ENCODE measurements at regions not wholly inside any gene's neighbourhood (a gene's known extent, or its start where the extent isn't known, plus 50 kb on each side); places are given as distances from the start of the nearest gene placed in this dataset.
A peak's percentile ranks its signal among the peaks of the same experiment; 100 is the strongest.

DNA sequence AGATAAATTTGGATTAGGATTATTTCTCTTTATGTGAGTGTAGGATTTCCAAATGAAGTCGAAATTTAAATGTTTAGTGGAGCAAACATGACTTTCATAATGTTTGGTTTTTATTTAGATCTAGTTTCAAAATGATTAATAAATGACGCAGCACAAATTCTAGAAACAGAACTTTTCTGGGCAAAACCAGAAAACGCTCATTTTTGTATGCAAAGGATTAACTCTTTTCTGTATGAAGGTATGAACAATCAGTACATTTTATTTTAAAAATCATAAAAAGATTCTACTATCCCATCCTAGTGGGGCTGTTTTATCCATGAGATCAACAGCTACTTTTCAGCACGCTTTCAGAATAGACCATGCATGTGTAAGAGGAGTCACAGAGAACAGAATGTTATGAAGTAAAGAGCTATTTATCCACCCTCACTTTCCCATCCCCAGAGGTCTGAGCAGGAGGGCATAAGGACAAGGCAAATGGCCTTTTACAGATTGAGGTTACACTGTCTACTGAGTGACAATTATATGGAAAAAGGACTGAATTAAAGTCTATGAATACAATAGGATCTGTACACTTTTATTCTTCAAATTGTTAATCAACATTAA lies 270.8 kb downstream of the ZEB2 start:
- Histone ChIP-seq H2AFZ (ENCODE audit: low read length) (peak overlapping the region; percentile 52; the same call in 1 of the 2 replicates), H3K27me3 (ENCODE audit: low read length) (no peaks in the 10 kb centered on the region), H3K36me3 (ENCODE audit: insufficient read depth, low read length) (0 out of 2 replicates have a peak, but pooled peaks cover 8% of the 10 kb centered on the region), H3K27ac (ENCODE audit: low read length) (peak overlapping the region; percentile 82), H3K9me3 (ENCODE audit: low read length) (peaks cover 12% of the 10 kb centered on the region), H3K4me3 (ENCODE audit: low read length) (no peak overlapping the region), H3K79me2 (ENCODE audit: low read length) (peaks cover 85% of the 10 kb centered on the region), H3K4me2 (ENCODE audit: low read depth, low read length, poor library complexity, severe bottlenecking) (peak overlapping the region; percentile 59), H3K9me2 (replicated peaks; ENCODE audit: insufficient read depth, low read length) (no peaks in the 10 kb centered on the region), H3K4me1 (ENCODE audit: low read length) (peaks cover 46% of the 10 kb centered on the region), H4K20me1 (ENCODE audit: insufficient read depth, low read depth, low read length) (no peaks in the 10 kb centered on the region), H3K9ac (ENCODE audit: low read length) (peak overlapping the region; percentile 37)
- no peak for DNase-seq

DNA sequence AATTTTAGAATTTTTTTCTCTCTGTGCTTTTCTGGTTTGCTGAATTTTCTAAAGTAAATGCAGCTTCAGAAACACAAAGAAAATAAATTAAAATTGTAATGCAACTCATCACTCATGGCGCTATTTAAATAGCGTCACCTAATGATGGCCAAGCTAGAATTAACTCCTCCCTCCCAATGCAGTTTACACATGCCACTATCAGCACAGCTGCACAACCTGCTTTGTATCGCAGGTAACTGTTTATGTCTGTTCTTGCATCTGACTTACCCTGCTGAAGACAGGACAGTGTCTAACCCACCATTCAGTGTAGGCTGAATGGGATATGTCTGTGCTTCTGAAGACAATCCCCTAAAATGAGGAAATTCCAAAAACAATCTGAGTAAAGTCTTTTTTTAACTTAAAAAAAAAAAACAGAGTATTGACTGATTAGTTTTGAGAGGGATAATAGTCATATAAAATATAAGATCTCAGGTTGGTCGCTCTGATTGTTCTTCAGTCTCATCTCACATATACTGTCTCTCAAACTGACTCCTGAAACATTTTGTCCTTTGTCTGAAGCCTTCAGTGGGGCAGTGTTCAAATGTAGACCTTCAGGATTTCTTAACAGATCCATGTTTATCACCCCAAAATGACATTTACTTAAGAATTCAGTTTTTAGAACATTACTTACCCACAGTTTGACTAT lies 271.4 kb downstream of the ZEB2 start:
- DNase-seq = peak; percentile 63
- H3K4me1 ChIP-seq (ENCODE audit: low read length) = peaks cover 52% of the 10 kb centered on the region
- H2AFZ ChIP-seq (ENCODE audit: low read length) = peak overlapping the region; percentile 52; the same call in 1 of the 2 replicates
- H3K79me2 ChIP-seq (ENCODE audit: low read length) = peaks cover 86% of the 10 kb centered on the region
- 0 out of 2 replicates have a peak, but pooled peaks cover 5% of the 10 kb centered on the region for H3K36me3 ChIP-seq (ENCODE audit: insufficient read depth, low read length)
- H3K9me2 ChIP-seq (replicated peaks; ENCODE audit: insufficient read depth, low read length) = no peaks in the 10 kb centered on the region
- no peak overlapping the region for H3K4me3 ChIP-seq (ENCODE audit: low read length)
- peaks cover 7% of the 10 kb centered on the region for H3K9me3 ChIP-seq (ENCODE audit: low read length)
- H4K20me1 ChIP-seq (ENCODE audit: insufficient read depth, low read depth, low read length) = no peaks in the 10 kb centered on the region
- no peaks in the 10 kb centered on the region for H3K27me3 ChIP-seq (ENCODE audit: low read length)
- H3K4me2 ChIP-seq (ENCODE audit: low read depth, low read length, poor library complexity, severe bottlenecking) = peak overlapping the region; percentile 59
- peak overlapping the region; percentile 37 for H3K9ac ChIP-seq (ENCODE audit: low read length)
- peak overlapping the region; percentile 82 for H3K27ac ChIP-seq (ENCODE audit: low read length)

DNA sequence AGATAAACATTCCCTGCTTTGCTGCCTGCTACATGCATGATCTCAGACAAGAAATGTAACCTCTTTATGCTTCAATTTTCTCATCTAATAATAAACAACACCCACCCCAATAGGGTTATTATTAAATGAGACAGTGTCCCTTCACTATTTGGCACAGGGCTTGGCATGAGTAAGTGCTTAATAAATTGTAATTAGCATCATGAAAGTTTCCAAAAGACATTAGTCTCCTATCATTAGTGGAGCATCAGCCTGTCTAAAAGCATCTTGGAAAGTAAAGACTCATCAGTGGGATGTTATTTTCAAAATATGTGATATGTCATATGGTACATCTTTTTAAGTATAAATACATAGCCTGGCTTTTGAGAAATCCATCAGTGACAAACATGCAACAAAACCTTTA lies 275.0 kb downstream of the ZEB2 start:
- Histone ChIP-seq H3K9me3 (ENCODE audit: low read length) (no peaks in the 10 kb centered on the region), H3K79me2 (ENCODE audit: low read length) (peaks cover 71% of the 10 kb centered on the region), H3K4me1 (ENCODE audit: low read length) (peaks cover 87% of the 10 kb centered on the region), H3K4me3 (ENCODE audit: low read length) (0 out of 2 replicates have a peak overlapping the region, but pooled peaks have one; percentile 20), H4K20me1 (ENCODE audit: insufficient read depth, low read depth, low read length) (no peaks in the 10 kb centered on the region), H3K9me2 (replicated peaks; ENCODE audit: insufficient read depth, low read length) (no peaks in the 10 kb centered on the region), H3K27ac (ENCODE audit: low read length) (peak overlapping the region; percentile 99), H3K36me3 (ENCODE audit: insufficient read depth, low read length) (no peaks in the 10 kb centered on the region), H3K4me2 (ENCODE audit: low read depth, low read length, poor library complexity, severe bottlenecking) (peak overlapping the region; percentile 51), H2AFZ (ENCODE audit: low read length) (no peak overlapping the region), H3K9ac (ENCODE audit: low read length) (peak overlapping the region; percentile 27), H3K27me3 (ENCODE audit: low read length) (no peaks in the 10 kb centered on the region)
- DNase-seq = no peak

- Histone ChIP-seq H3K9ac (ENCODE audit: low read length) (peak overlapping the region; percentile 61), H2AFZ (ENCODE audit: low read length) (no peak overlapping the region), H3K4me3 (ENCODE audit: low read length) (peak overlapping the region; percentile 50; the same call in 1 of the 2 replicates), H3K4me2 (ENCODE audit: low read depth, low read length, poor library complexity, severe bottlenecking) (peak overlapping the region; percentile 82), H3K9me3 (ENCODE audit: low read length) (no peaks in the 10 kb centered on the region), H3K79me2 (ENCODE audit: low read length) (peaks cover 62% of the 10 kb centered on the region), H3K27ac (ENCODE audit: low read length) (peak overlapping the region; percentile 99), H3K9me2 (replicated peaks; ENCODE audit: insufficient read depth, low read length) (no peaks in the 10 kb centered on the region), H3K36me3 (ENCODE audit: insufficient read depth, low read length) (no peaks in the 10 kb centered on the region), H4K20me1 (ENCODE audit: insufficient read depth, low read depth, low read length) (no peaks in the 10 kb centered on the region), H3K4me1 (ENCODE audit: low read length) (peaks cover 87% of the 10 kb centered on the region), H3K27me3 (ENCODE audit: low read length) (no peaks in the 10 kb centered on the region)
- no peak for DNase-seq
Measured at GRCh38 chr2:144242311-144242710, 277.6 kb downstream of the ZEB2 start.

- Histone ChIP-seq H3K9me2 (replicated peaks; ENCODE audit: insufficient read depth, low read length) (no peaks in the 10 kb centered on the region), H3K4me2 (ENCODE audit: low read depth, low read length, poor library complexity, severe bottlenecking) (peak overlapping the region; percentile 82), H3K79me2 (ENCODE audit: low read length) (peaks cover 62% of the 10 kb centered on the region), H3K27ac (ENCODE audit: low read length) (peak overlapping the region; percentile 99), H3K9me3 (ENCODE audit: low read length) (no peaks in the 10 kb centered on the region), H3K4me1 (ENCODE audit: low read length) (peaks cover 89% of the 10 kb centered on the region), H3K9ac (ENCODE audit: low read length) (peak overlapping the region; percentile 61), H3K27me3 (ENCODE audit: low read length) (no peaks in the 10 kb centered on the region), H3K36me3 (ENCODE audit: insufficient read depth, low read length) (no peaks in the 10 kb centered on the region), H2AFZ (ENCODE audit: low read length) (no peak overlapping the region), H3K4me3 (ENCODE audit: low read length) (peak overlapping the region; percentile 50), H4K20me1 (ENCODE audit: insufficient read depth, low read depth, low read length) (no peaks in the 10 kb centered on the region)
- DNase-seq = peak; percentile 69
Measured at GRCh38 chr2:144241801-144242200, 278.1 kb downstream of the ZEB2 start.

DNA sequence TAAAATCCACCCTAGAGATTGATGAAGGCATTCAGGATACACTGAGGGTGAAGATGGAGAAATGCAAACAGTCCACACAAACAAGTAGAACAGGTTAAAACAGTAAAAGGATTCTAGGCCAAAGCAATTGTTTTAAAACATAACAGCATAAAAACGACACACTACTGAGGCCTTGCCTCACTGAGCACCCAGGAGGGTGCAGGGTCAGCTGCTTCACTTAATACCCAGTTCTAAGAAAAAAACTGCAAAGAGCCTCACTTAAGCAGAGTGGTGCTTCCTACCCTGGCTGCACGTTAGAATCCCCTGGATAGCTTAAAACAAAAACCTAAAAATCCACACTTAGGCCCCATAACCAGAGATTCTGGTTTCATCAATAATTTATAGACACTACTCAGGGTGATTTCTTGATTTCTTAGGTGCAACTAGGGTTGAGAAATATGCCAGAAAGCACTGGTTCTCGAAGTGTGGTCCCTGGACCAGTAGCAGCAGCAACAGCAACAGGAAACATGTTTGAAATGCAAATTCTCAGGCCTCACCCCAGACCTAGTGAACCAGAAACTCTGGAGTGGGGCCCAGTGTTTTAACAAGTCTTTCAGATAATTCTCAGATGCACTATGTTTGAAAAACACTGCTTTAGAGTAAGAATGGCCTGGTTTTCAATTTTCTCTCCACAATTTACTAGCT lies 279.1 kb downstream of the ZEB2 start:
- H3K9me3 ChIP-seq (ENCODE audit: low read length) = no peaks in the 10 kb centered on the region
- DNase-seq = peak; percentile 95
- H4K20me1 ChIP-seq (ENCODE audit: insufficient read depth, low read depth, low read length) = no peaks in the 10 kb centered on the region
- H2AFZ ChIP-seq (ENCODE audit: low read length) = no peak overlapping the region
- H3K36me3 ChIP-seq (ENCODE audit: insufficient read depth, low read length) = no peaks in the 10 kb centered on the region
- H3K4me3 ChIP-seq (ENCODE audit: low read length) = peak overlapping the region; percentile 50
- peak overlapping the region; percentile 99 for H3K27ac ChIP-seq (ENCODE audit: low read length)
- peak overlapping the region; percentile 61 for H3K9ac ChIP-seq (ENCODE audit: low read length)
- no peaks in the 10 kb centered on the region for H3K27me3 ChIP-seq (ENCODE audit: low read length)
- H3K9me2 ChIP-seq (replicated peaks; ENCODE audit: insufficient read depth, low read length) = no peaks in the 10 kb centered on the region
- peaks cover 97% of the 10 kb centered on the region for H3K4me1 ChIP-seq (ENCODE audit: low read length)
- peak overlapping the region; percentile 82 for H3K4me2 ChIP-seq (ENCODE audit: low read depth, low read length, poor library complexity, severe bottlenecking)
- peaks cover 63% of the 10 kb centered on the region for H3K79me2 ChIP-seq (ENCODE audit: low read length)

- Histone ChIP-seq H3K4me3 (ENCODE audit: low read length) (peak overlapping the region; percentile 50), H3K4me1 (ENCODE audit: low read length) (peaks cover 99% of the 10 kb centered on the region), H3K36me3 (ENCODE audit: insufficient read depth, low read length) (no peaks in the 10 kb centered on the region), H3K27me3 (ENCODE audit: low read length) (no peaks in the 10 kb centered on the region), H3K9ac (ENCODE audit: low read length) (peak overlapping the region; percentile 61), H3K79me2 (ENCODE audit: low read length) (peaks cover 63% of the 10 kb centered on the region), H3K9me3 (ENCODE audit: low read length) (no peaks in the 10 kb centered on the region), H3K4me2 (ENCODE audit: low read depth, low read length, poor library complexity, severe bottlenecking) (peak overlapping the region; percentile 82), H2AFZ (ENCODE audit: low read length) (no peak overlapping the region), H3K9me2 (replicated peaks; ENCODE audit: insufficient read depth, low read length) (no peaks in the 10 kb centered on the region), H4K20me1 (ENCODE audit: insufficient read depth, low read depth, low read length) (no peaks in the 10 kb centered on the region), H3K27ac (ENCODE audit: low read length) (peak overlapping the region; percentile 99)
- DNase-seq = peak; percentile 65
Measured at GRCh38 chr2:144239726-144240125, 280.2 kb downstream of the ZEB2 start.

DNA sequence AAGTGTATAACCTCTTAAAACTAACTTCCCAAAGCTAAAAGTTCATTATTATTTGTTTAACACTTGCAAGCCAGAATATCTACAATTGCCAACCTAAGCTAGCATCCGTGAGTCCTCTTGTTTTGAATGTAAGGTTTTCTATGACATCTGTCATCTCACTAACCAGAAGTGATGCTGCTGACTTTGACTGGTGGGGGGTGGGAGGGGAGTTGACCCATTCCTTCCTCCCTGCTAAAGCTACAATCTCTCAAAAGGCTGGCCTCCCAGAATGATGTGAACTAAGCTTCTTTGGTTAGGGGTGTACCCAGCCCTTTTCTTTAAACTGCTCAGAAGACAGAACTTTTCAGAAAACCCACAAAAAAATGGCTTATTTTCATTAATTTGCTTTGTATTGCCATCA lies 280.6 kb downstream of the ZEB2 start:
- peak overlapping the region; percentile 61 for H3K9ac ChIP-seq (ENCODE audit: low read length)
- DNase-seq = peak; percentile 75
- H3K4me1 ChIP-seq (ENCODE audit: low read length) = peaks cover 99% of the 10 kb centered on the region
- H2AFZ ChIP-seq (ENCODE audit: low read length) = no peak overlapping the region
- H3K9me2 ChIP-seq (replicated peaks; ENCODE audit: insufficient read depth, low read length) = no peaks in the 10 kb centered on the region
- H3K27me3 ChIP-seq (ENCODE audit: low read length) = no peaks in the 10 kb centered on the region
- H3K9me3 ChIP-seq (ENCODE audit: low read length) = no peaks in the 10 kb centered on the region
- H3K36me3 ChIP-seq (ENCODE audit: insufficient read depth, low read length) = no peaks in the 10 kb centered on the region
- H3K4me2 ChIP-seq (ENCODE audit: low read depth, low read length, poor library complexity, severe bottlenecking) = peak overlapping the region; percentile 82
- peaks cover 65% of the 10 kb centered on the region for H3K79me2 ChIP-seq (ENCODE audit: low read length)
- no peaks in the 10 kb centered on the region for H4K20me1 ChIP-seq (ENCODE audit: insufficient read depth, low read depth, low read length)
- H3K4me3 ChIP-seq (ENCODE audit: low read length) = peak overlapping the region; percentile 50
- peak overlapping the region; percentile 99 for H3K27ac ChIP-seq (ENCODE audit: low read length)
